Activated naive CD8-positive, alpha-beta T cell treated with anti-CD3 and anti-CD28 coated beads, Interleukin-2, amount 50 U/mL, for 24 hours (primary cell): ENCODE measurements at regions not wholly inside any gene's neighbourhood (a gene's known extent, or its start where the extent isn't known, plus 50 kb on each side); places are given as distances from the start of the nearest gene placed in this dataset.
"Not testable (repeated sequence)": the region's sequence is repeated elsewhere in the genome, so short reads cannot be mapped to it uniquely, and the experiment has no call there.

ENCODE experiments used
- ATAC-seq: fragments of 150-1000 bp; cut with Tn5 transposase; one replicate; pipeline ENCODE4 v1.10.0; 2021
- DNase-seq: peaks from one replicate; pipeline ENCODE4 v3.0.0; 2021
- H3K27ac Mint-ChIP-seq: one replicate; pipeline ENCODE4 v1.8.0; 2021; ENCODE audit warnings: mild to moderate bottlenecking, mixed read lengths
- H3K27me3 Mint-ChIP-seq: one replicate; pipeline ENCODE4 v1.8.0; 2021; ENCODE audit warnings: mixed read lengths
- H3K36me3 Mint-ChIP-seq: one replicate; pipeline ENCODE4 v1.8.0; 2021; ENCODE audit warnings: low read depth, mixed read lengths
- H3K4me1 Mint-ChIP-seq: one replicate; pipeline ENCODE4 v1.8.0; 2021; ENCODE audit warnings: mixed read lengths
- H3K4me3 Mint-ChIP-seq: one replicate; pipeline ENCODE4 v1.8.0; 2021; ENCODE audit warnings: mild to moderate bottlenecking, moderate library complexity, mixed read lengths
- H3K9me3 Mint-ChIP-seq: one replicate; pipeline ENCODE4 v1.8.0; 2021; ENCODE audit warnings: mixed read lengths

DNA sequence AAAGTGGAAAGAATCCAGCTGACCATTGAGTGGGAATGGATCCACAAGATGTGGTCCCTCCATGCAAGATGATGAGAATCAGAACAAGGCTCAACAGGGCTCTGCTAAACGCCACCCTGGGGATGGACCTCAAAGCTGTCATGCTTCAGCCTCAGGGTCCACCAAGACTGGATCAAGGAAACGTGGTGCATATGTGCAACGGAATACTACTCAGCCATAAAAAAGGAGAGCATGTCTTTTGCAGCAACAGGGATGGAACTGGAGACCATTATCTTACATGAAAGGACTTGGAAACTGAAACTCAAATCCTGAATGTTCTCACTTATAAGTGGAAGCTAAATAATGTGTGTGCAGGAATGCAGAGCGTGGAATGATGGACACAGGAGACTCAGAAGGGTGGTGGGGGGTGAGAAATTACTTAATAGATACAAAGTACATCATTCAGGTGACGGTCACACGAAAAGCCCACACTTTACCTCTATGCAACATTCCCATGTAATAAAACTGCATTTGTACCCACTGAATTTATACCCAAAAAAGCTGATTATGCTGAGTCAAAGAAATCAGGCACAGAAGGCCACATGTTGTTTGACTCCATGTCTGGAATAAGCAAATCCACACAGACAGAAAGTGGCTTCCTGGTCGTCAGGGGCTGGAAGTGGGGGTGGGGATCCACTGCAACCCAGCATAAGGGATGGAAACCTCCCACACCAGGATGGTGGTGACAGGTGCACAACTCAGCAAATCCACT, 116.1 kb downstream of the SHANK2 start:
- no peaks in the 10 kb centered on the region for H3K36me3 Mint-ChIP-seq
- H3K4me3 Mint-ChIP-seq: no peak overlapping the region
- no peaks in the 10 kb centered on the region for H3K9me3 Mint-ChIP-seq
- H3K4me1 Mint-ChIP-seq: no peaks in the 10 kb centered on the region
- no peak for ATAC-seq
- no peaks in the 10 kb centered on the region for H3K27me3 Mint-ChIP-seq
- no peak for DNase-seq
- no peak overlapping the region for H3K27ac Mint-ChIP-seq

DNA sequence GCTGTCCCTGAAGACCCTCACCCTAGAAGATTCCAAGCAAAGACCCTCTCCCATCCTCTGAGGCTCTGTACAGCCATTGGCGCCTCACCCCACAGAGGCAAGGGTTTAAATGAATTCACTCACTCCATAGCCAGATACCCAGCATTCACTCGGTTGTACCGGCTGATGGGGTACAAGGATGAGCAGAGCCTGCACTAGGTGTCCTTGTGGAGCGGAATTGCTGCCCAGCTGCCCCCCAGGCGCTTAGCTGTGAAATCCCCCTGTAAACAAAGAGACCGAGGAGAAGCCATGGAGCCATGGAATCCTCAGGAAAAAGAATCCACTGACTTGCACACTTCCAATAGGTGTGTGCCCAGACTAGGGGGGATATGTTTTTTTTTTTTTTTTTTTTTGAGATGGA, 117.3 kb downstream of the SHANK2 start:
- H3K27me3 Mint-ChIP-seq: no peaks in the 10 kb centered on the region
- DNase-seq (no peak), ATAC-seq (no peak)
- no peaks in the 10 kb centered on the region for H3K36me3 Mint-ChIP-seq
- no peaks in the 10 kb centered on the region for H3K4me1 Mint-ChIP-seq
- H3K9me3 Mint-ChIP-seq: no peaks in the 10 kb centered on the region
- no peak overlapping the region for H3K4me3 Mint-ChIP-seq
- no peak overlapping the region for H3K27ac Mint-ChIP-seq

DNA sequence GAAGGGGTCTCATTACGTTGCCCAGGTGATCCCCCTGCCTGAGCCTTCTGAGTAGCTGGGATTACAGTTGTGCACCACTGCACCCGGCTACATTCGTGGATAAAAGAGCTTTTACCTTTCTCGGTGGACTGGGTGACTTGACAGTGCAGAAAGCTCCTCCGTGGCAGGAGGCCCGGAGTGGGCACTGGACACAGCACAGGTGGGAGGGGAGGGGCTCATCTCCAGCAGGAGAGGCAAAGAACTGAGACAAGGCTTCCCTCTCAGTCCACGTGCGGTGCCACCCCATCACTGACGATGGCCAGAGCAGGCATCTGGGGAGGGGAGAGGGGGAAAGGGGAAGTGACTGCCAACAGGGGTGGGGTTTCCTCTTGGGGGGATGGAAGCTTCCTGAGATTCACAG, 118.4 kb downstream of the SHANK2 start:
- ATAC-seq (no peak), DNase-seq (no peak)
- Mint-ChIP-seq H3K27me3 (no peaks in the 10 kb centered on the region), H3K4me3 (no peak overlapping the region), H3K36me3 (no peaks in the 10 kb centered on the region), H3K27ac (no peak overlapping the region), H3K4me1 (no peaks in the 10 kb centered on the region), H3K9me3 (no peaks in the 10 kb centered on the region)

DNA sequence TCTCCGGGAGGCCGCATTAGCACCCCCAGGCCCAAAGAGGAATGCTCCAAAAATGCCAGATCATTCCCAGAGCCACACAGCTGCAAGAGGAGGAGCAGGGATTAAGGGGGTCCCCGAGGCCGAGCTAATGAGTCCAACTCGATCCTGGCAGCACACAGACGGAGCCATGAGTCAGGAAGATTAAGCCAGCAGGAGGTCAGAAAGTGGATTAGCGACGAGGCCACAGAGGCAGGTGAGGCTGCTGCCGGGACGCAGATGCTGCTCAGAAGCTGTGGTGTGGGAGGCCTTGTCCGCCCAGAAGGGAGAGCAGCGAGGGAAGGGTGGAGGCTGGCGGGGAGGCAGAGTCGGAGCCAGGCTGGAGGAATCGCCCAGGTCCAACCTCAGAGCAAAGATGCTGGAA, 120.5 kb downstream of the SHANK2 start:
- H3K4me3 Mint-ChIP-seq: no peak overlapping the region
- H3K9me3 Mint-ChIP-seq: no peaks in the 10 kb centered on the region

DNA sequence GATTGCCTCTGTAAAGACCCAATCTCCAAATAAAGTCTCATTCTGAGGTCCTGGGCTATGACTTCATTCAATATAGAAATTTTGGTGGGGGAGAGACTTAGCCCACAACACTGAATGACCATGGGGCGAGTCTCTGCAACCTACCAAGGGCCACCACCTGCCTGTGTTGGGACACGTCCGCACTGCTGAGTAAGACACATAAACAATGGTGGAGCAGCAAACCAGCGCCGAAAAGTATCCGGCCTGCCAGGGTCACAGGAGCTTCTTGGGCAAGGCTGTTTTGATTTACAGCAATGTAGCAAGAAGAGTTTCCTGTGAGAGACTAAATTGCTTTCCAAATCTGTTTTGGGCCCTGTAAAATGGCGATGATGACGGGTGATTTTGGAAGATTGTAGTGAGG, 122.3 kb downstream of the SHANK2 start:
- Mint-ChIP-seq H3K36me3 (no peaks in the 10 kb centered on the region), H3K4me1 (no peaks in the 10 kb centered on the region), H3K4me3 (no peak overlapping the region), H3K27me3 (no peaks in the 10 kb centered on the region), H3K27ac (no peak overlapping the region), H3K9me3 (no peaks in the 10 kb centered on the region)
- no peak for ATAC-seq
- no peak for DNase-seq

More for the DNA sequence above, 120.5 kb downstream of the SHANK2 start:
- H3K27ac Mint-ChIP-seq: no peak overlapping the region
- H3K36me3 Mint-ChIP-seq: no peaks in the 10 kb centered on the region
- no peaks in the 10 kb centered on the region for H3K4me1 Mint-ChIP-seq
- DNase-seq: no peak
- ATAC-seq: no peak
- H3K27me3 Mint-ChIP-seq: no peaks in the 10 kb centered on the region

DNA sequence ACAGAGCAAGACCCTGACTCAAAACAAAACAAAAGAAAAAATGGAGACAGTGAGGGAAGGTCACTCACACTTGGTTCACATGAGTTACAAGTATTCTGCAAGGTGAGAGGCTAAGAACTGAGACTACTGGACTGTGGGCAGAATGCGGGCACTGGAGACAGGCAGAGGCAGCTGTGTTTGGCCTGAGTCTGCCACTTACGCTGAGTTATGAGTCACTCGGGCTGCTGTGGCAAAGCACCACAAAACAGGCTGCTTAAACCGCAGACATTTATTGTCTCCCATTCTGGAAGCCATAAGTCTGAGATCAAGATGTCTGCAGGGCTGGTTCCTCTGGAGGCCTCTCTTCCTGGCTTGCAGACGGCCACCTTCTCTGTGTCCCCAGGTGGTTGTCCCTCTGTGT, 122.8 kb downstream of the SHANK2 start:
- no peak for DNase-seq
- Mint-ChIP-seq H3K27me3 (no peaks in the 10 kb centered on the region), H3K4me1 (no peaks in the 10 kb centered on the region)

DNA sequence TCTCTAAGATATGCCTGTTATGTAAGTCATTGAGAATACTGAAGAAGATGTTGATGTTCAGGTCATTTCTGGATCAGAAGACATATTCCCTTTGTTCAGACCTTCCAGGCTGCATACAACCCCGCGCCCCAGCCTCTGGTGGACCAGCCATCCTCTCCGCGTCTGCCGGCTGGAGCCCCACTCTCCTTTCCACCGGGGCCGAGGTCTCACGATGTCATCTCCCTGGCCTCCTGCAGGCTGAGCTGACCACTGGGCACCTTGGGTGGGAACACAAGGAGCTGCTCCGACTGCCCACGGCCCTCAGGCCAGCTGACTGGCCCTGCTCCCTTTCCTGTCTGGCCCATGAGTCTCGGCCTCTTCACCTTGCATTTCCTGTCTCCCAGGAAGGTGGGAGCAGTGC, 124.6 kb downstream of the SHANK2 start:
- Mint-ChIP-seq H3K4me1 (no peaks in the 10 kb centered on the region), H3K27ac (no peak overlapping the region), H3K9me3 (no peaks in the 10 kb centered on the region), H3K27me3 (no peaks in the 10 kb centered on the region), H3K4me3 (no peak overlapping the region), H3K36me3 (no peaks in the 10 kb centered on the region)
- ATAC-seq (no peak), DNase-seq (no peak)

More for the DNA sequence above, 122.8 kb downstream of the SHANK2 start:
- Mint-ChIP-seq H3K4me3 (no peak overlapping the region), H3K27ac (no peak overlapping the region), H3K9me3 (no peaks in the 10 kb centered on the region), H3K36me3 (no peaks in the 10 kb centered on the region)
- no peak for ATAC-seq

DNA sequence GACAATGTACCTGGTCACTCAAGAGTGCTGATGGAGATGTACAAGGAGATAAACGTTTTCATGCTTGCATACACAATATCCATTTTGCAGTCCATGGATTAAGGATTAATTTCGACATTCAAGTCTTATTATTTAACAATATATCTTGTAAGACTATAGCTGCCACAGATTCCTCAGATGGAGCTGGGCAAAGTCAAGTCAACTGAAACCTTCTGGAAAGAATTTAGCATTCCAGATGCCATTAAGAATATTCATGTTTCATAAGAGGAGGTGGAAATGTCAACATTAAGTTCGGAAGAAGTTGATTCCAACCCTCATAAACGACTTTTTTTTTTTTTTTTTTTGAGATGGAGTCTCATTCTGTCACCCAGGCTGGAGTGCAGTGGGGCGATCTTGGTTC, 126.0 kb downstream of the SHANK2 start:
- H3K4me3 Mint-ChIP-seq: not testable (repeated sequence)

DNA sequence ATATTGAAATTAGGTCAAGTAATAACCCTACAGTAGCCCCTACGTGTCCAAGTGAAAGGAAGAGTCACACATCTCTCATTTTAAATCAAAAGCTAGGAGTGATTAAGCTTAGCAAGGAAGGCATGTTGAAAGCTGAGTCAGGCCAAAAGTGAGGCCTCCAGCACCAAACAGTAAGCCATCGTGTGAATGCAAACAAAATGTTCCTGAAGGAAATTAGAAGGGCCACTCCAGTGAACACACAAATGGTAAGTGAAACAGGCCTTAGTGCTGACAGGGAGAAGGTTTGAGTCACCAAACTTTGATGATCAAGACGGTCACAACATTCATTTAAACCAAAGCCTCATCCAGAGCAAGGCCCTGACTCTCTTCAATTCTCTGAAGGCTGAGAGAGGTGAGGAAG, 127.2 kb downstream of the SHANK2 start:
- Mint-ChIP-seq H3K36me3 (no peaks in the 10 kb centered on the region), H3K9me3 (no peaks in the 10 kb centered on the region), H3K4me3 (no peak overlapping the region), H3K4me1 (no peaks in the 10 kb centered on the region), H3K27ac (no peak overlapping the region), H3K27me3 (no peaks in the 10 kb centered on the region)
- ATAC-seq: no peak
- no peak for DNase-seq

More for the DNA sequence above, 126.0 kb downstream of the SHANK2 start:
- H3K27me3 Mint-ChIP-seq, H3K4me1 Mint-ChIP-seq, ATAC-seq, DNase-seq, H3K9me3 Mint-ChIP-seq, H3K36me3 Mint-ChIP-seq, H3K27ac Mint-ChIP-seq: not testable (repeated sequence)

DNA sequence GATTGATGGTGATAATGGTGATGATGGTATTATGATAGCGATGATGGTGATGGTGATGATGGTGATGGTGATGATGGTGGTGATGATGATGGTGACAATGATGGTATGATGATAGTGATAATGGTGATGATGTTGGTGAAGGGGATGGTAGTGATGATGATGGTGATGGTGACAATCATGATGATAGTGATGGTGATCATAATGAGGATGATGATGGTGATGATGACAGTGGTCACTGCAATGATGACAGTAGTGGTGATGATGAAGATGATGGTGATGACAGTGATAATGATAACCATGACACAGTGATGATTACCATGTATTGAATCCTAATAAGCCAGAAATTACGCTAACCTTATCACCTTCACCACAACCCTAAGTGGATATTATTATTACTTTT, 128.2 kb downstream of the SHANK2 start:
- Mint-ChIP-seq H3K4me1 (no peaks in the 10 kb centered on the region), H3K27ac (no peak overlapping the region), H3K27me3 (no peaks in the 10 kb centered on the region), H3K4me3 (no peak overlapping the region), H3K9me3 (no peaks in the 10 kb centered on the region), H3K36me3 (no peaks in the 10 kb centered on the region)
- ATAC-seq (no peak), DNase-seq (no peak)

DNA sequence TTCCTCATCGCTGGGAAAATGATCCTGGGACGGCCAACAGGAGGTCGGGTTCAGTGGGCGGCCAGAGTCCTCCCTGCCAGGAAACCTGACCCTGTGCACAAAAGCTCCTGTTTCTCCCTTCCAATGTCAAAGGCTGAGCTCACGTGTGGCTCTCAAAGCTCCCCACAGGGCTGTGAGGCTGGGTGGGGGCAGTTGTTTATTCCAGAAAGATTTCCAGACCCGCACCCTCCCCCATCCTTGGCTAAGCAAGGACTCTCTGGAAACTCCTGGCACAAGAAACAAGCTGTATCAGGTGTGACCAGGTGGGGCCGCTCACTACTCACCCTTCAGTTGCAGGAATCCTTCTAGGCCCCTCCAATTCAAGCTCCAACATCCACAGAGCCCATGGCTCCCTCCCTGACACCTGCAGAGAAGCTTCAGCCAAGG, 131.9 kb downstream of the SHANK2 start:
- no peak overlapping the region for H3K4me3 Mint-ChIP-seq
- no peak overlapping the region for H3K27ac Mint-ChIP-seq
- H3K27me3 Mint-ChIP-seq: peaks cover 2% of the 10 kb centered on the region
- DNase-seq: no peak
- no peaks in the 10 kb centered on the region for H3K36me3 Mint-ChIP-seq
- no peaks in the 10 kb centered on the region for H3K4me1 Mint-ChIP-seq
- H3K9me3 Mint-ChIP-seq: no peaks in the 10 kb centered on the region
- ATAC-seq: no peak

DNA sequence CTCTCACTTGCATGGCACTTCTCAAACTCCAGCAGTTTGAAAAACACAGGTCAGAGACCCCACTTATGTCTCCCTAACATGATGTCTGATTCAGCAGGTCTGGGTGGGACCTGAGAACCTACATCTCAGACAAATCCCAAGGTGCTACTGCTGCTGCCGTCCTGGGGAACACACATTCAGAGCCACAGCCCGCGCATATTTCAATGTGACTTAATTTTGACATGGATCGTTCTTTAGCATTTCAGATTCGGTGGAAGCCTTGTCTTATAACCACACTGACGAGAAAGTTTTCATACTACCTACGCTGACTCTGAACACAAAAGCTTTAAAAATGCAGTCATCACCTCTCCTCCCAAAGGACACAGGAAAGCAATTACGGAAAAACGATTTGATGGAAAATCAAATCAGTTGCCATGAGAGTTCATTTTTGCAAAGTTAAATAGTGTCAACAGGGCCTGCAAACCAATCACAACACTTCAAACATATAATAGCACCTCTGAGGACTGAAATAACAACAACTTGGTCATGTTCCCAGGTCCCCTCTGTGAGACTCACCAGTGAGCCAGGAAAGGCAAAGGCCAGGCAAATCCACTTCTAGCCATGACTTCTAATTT, 132.6 kb downstream of the SHANK2 start:
- H3K27ac Mint-ChIP-seq: no peak overlapping the region
- H3K27me3 Mint-ChIP-seq: peaks cover 2% of the 10 kb centered on the region
- no peak overlapping the region for H3K4me3 Mint-ChIP-seq
- no peaks in the 10 kb centered on the region for H3K36me3 Mint-ChIP-seq
- no peaks in the 10 kb centered on the region for H3K4me1 Mint-ChIP-seq
- H3K9me3 Mint-ChIP-seq: no peaks in the 10 kb centered on the region
- ATAC-seq (no peak), DNase-seq (no peak)

DNA sequence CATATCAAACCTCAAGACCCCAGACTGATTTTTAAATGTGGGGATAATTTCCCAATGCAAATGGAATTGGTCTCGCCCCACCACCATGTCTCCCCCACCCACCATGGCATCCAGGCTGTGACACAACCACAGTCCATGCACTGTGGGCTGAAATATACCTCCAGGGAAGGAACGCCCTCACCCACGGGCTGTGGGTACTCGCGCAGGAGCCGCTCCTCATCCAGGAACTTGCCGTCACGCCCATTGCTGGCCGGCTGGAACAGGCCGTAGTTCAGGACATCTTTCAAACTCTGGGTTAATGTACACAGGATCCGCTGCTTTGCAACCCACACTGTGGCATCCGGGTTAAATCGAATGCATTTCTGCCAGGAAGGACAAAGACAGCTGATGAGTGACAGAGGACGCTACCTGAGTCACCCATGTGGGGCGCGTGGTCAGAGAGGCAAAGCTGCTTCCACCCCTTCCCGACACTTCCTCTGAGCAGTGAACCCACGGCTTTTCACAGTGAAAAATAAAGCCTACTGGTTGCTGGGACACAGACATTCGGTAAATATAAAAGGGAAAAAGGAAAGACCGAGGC, 133.6 kb downstream of the SHANK2 start:
- no peak overlapping the region for H3K4me3 Mint-ChIP-seq
- ATAC-seq: no peak
- no peaks in the 10 kb centered on the region for H3K9me3 Mint-ChIP-seq
- H3K27me3 Mint-ChIP-seq: peaks cover 4% of the 10 kb centered on the region
- H3K27ac Mint-ChIP-seq: no peak overlapping the region
- no peaks in the 10 kb centered on the region for H3K36me3 Mint-ChIP-seq
- no peaks in the 10 kb centered on the region for H3K4me1 Mint-ChIP-seq
- no peak for DNase-seq

DNA sequence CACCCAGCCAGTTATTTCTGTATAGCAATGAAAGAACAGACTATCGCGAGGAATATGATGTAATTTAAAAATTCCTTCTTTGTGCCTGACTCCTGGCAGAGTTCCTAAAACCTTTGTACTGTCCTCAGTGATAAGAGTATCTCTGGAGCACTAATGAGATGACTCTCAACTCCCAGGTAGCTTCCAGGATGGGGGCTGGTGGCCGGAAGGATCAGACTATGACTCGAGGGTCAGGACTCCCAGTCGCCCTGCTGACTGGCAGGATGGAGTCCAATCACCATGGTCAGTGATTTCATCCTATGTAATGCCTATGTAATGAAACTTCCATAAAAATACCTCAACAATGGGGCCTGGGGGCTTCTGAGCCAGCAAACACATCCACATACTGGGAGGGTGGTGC, 135.1 kb downstream of the SHANK2 start:
- Mint-ChIP-seq H3K27ac (no peak overlapping the region), H3K36me3 (no peaks in the 10 kb centered on the region), H3K4me3 (no peak overlapping the region), H3K9me3 (no peaks in the 10 kb centered on the region), H3K4me1 (no peaks in the 10 kb centered on the region), H3K27me3 (peaks cover 9% of the 10 kb centered on the region)
- ATAC-seq (no peak), DNase-seq (no peak)

DNA sequence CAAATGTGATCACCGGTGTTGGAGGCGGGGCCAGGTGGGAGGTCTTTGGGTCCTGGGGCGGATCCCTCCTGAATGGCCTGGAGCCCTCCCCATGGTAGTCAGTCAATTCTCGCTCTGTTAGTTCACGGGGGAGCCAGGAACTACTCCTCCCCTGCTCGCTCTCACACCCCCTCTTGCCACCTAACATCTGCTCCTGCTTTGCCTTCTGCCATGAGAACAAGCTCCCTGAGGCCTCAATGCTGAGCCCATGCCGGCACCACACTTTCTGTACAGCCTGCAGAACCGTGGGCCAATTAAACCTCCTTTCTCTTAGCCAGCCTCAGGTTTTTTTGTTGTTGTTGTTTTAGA, 135.7 kb downstream of the SHANK2 start:
- no peaks in the 10 kb centered on the region for H3K36me3 Mint-ChIP-seq
- DNase-seq: no peak
- H3K4me3 Mint-ChIP-seq: no peak overlapping the region
- H3K27me3 Mint-ChIP-seq: peaks cover 12% of the 10 kb centered on the region
- no peak for ATAC-seq
- no peak overlapping the region for H3K27ac Mint-ChIP-seq
- H3K4me1 Mint-ChIP-seq: no peaks in the 10 kb centered on the region
- H3K9me3 Mint-ChIP-seq: no peaks in the 10 kb centered on the region
